GM23248 (cell line): ENCODE measurements at regions not wholly inside any gene's neighbourhood (a gene's known extent, or its start where the extent isn't known, plus 50 kb on each side); places are given as distances from the start of the nearest gene placed in this dataset.
A peak's percentile ranks its signal among the peaks of the same experiment; 100 is the strongest.

Experiments
- DNase-seq: peaks from one replicate; pipeline ENCODE4 v3.0.0-alpha.2; 2015
- H2AFZ ChIP-seq: fragments of 200-600 bp; sonication (generic); 2 replicates; pipeline ENCODE4 v1.6.1; 2016; ENCODE audit warnings: antibody characterized with exemption
- H3F3A ChIP-seq: fragments of 200-600 bp; sonication (generic); 2 replicates; pipeline ENCODE4 v1.6.1; 2016; ENCODE audit warnings: mild to moderate bottlenecking, antibody characterized with exemption, mixed run types; ENCODE audit not compliant: insufficient read depth
- H3K27ac ChIP-seq: fragments of 200-600 bp; sonication (generic); 2 replicates; pipeline ENCODE4 v1.5.1; 2016; ENCODE audit warnings: mild to moderate bottlenecking
- H3K27me3 ChIP-seq: fragments of 200-600 bp; sonication (generic); replicated peaks from 2 replicates; pipeline ENCODE4 v1.6.1; 2016; ENCODE audit warnings: mild to moderate bottlenecking; ENCODE audit not compliant: insufficient read depth
- H3K36me3 ChIP-seq: fragments of 200-600 bp; sonication (generic); 2 replicates; pipeline ENCODE4 v1.6.1; 2016; ENCODE audit warnings: low read depth, mild to moderate bottlenecking
- H3K4me1 ChIP-seq: fragments of 200-600 bp; sonication (generic); 2 replicates; pipeline ENCODE4 v1.6.1; 2016; ENCODE audit warnings: mild to moderate bottlenecking; ENCODE audit not compliant: insufficient read depth
- H3K4me2 ChIP-seq: fragments of 200-600 bp; sonication (generic); one replicate; pipeline ENCODE4 v1.6.1; 2016; ENCODE audit warnings: mild to moderate bottlenecking; ENCODE audit not compliant: unreplicated experiment
- H3K4me3 ChIP-seq: fragments of 200-600 bp; sonication (generic); 2 replicates; pipeline ENCODE4 v1.5.1; 2016; ENCODE audit warnings: mild to moderate bottlenecking
- H3K79me2 ChIP-seq: fragments of 200-600 bp; sonication (generic); 2 replicates; pipeline ENCODE4 v1.6.1; 2016; ENCODE audit warnings: mild to moderate bottlenecking; ENCODE audit not compliant: insufficient read depth
- H3K9ac ChIP-seq: fragments of 200-600 bp; sonication (generic); 2 replicates; pipeline ENCODE4 v1.6.1; 2016; ENCODE audit warnings: mild to moderate bottlenecking
- H3K9me2 ChIP-seq: fragments of 200-600 bp; sonication (generic); 2 replicates; pipeline ENCODE4 v1.6.1; 2016; ENCODE audit warnings: mixed run types, mild to moderate bottlenecking, moderate library complexity; ENCODE audit not compliant: insufficient read depth
- H3K9me3 ChIP-seq: fragments of 200-600 bp; sonication (generic); one replicate; pipeline ENCODE4 v1.6.1; 2017; ENCODE audit warnings: low read depth
- H4K20me1 ChIP-seq: fragments of 200-600 bp; sonication (generic); 2 replicates; pipeline ENCODE4 v1.6.0; 2016; ENCODE audit not compliant: insufficient read depth
- EZH2 ChIP-seq: fragments of 200-600 bp; sonication (generic); IDR thresholded peaks from 2 replicates; pipeline ENCODE4 v1.6.1; 2018; ENCODE audit warnings: antibody characterized with exemption, mild to moderate bottlenecking; ENCODE audit not compliant: insufficient read depth, poor library complexity, severe bottlenecking
- EZH2phosphoT487 ChIP-seq: fragments of 200-600 bp; sonication (generic); IDR thresholded peaks from 2 replicates; pipeline ENCODE4 v1.6.1; 2018; ENCODE audit warnings: antibody characterized with exemption, moderate library complexity, mild to moderate bottlenecking, low read depth; ENCODE audit not compliant: insufficient read depth
- WGBS, 2 experiments: methylation state at CpG; one replicate each; pipeline ENCODE4 v1.1.6; 2015 to 2017; ENCODE audit warnings: low lambda C conversion rate in 2 of 2, low coverage in 1 of 2; ENCODE audit errors: missing lambda C conversion rate in 2 of 2; 5-methylcytosine and 5-hydroxymethylcytosine counted together
- in situ Hi-C: fragments of 300-500 bp; cut with MboI; formaldehyde crosslinking; loops from 2 replicates; pipeline ENCODE4 v1.15.0; 2020

GRCh38 chr4:147366164-147366563, 114.7 kb upstream of the EDNRA start:
- Histone ChIP-seq H3K4me2 (no peak overlapping the region), H2AFZ (no peak overlapping the region), H3K9me2 (no peaks in the 10 kb centered on the region), H3K36me3 (no peaks in the 10 kb centered on the region), H3F3A (peaks cover 20% of the 10 kb centered on the region), H3K9me3 (no peaks in the 10 kb centered on the region), H3K4me1 (peaks cover 41% of the 10 kb centered on the region), H3K9ac (no peak overlapping the region), H4K20me1 (no peaks in the 10 kb centered on the region), H3K27ac (no peak overlapping the region), H3K79me2 (no peaks in the 10 kb centered on the region), H3K27me3 (no peaks in the 10 kb centered on the region), H3K4me3 (no peak overlapping the region)
- WGBS, 2 experiments: 67 to 69% methylated on average over 3 of the region's 3 CpGs
- in situ Hi-C loops: no loop called here
- DNase-seq: peak; percentile 15
- no peak for TF ChIP-seq EZH2phosphoT487
- no peak for TF ChIP-seq EZH2

- H3K27ac ChIP-seq: no peak overlapping the region
- TF ChIP-seq EZH2phosphoT487 (no peak), EZH2 (no peak)
- no peak for DNase-seq
- no peaks in the 10 kb centered on the region for H3K27me3 ChIP-seq
- no peak overlapping the region for H3K4me2 ChIP-seq
- peaks cover 39% of the 10 kb centered on the region for H3K4me1 ChIP-seq
- no peak overlapping the region for H2AFZ ChIP-seq
- H3K4me3 ChIP-seq: no peak overlapping the region
- H4K20me1 ChIP-seq: no peaks in the 10 kb centered on the region
- no peaks in the 10 kb centered on the region for H3K79me2 ChIP-seq
- no peak overlapping the region for H3K9ac ChIP-seq
- H3K36me3 ChIP-seq: no peaks in the 10 kb centered on the region
- no peaks in the 10 kb centered on the region for H3K9me3 ChIP-seq
- peaks cover 19% of the 10 kb centered on the region for H3F3A ChIP-seq
- H3K9me2 ChIP-seq: no peaks in the 10 kb centered on the region
- in situ Hi-C loops: no loop called here
These were observed 113.0 kb upstream of the EDNRA start for GRCh38 chr4:147367891-147368290.

- Histone ChIP-seq H3K9me3 (no peaks in the 10 kb centered on the region), H3K27me3 (no peaks in the 10 kb centered on the region), H3K27ac (no peak overlapping the region), H2AFZ (no peak overlapping the region), H3K9me2 (no peaks in the 10 kb centered on the region), H3K9ac (no peak overlapping the region), H3F3A (peaks cover 19% of the 10 kb centered on the region), H4K20me1 (no peaks in the 10 kb centered on the region), H3K79me2 (no peaks in the 10 kb centered on the region), H3K4me2 (no peak overlapping the region), H3K4me3 (no peak overlapping the region), H3K4me1 (peaks cover 39% of the 10 kb centered on the region), H3K36me3 (no peaks in the 10 kb centered on the region)
- peak; percentile 53 for DNase-seq
- TF ChIP-seq EZH2phosphoT487: no peak
- TF ChIP-seq EZH2: no peak
- in situ Hi-C loops: no loop called here
These were observed 111.9 kb upstream of the EDNRA start for GRCh38 chr4:147368948-147369347.

GRCh38 chr4:147370473-147370872, 110.4 kb upstream of the EDNRA start:
- Histone ChIP-seq H3K4me2 (no peak overlapping the region), H3K79me2 (no peaks in the 10 kb centered on the region), H3F3A (peaks cover 19% of the 10 kb centered on the region), H3K27me3 (no peaks in the 10 kb centered on the region), H3K4me1 (peaks cover 39% of the 10 kb centered on the region), H2AFZ (peak overlapping the region; percentile 46), H3K9me3 (no peaks in the 10 kb centered on the region), H3K9ac (no peak overlapping the region), H3K36me3 (no peaks in the 10 kb centered on the region), H3K9me2 (no peaks in the 10 kb centered on the region), H4K20me1 (no peaks in the 10 kb centered on the region), H3K27ac (no peak overlapping the region), H3K4me3 (no peak overlapping the region)
- 91 to 92% methylated on average over 2 of the region's 2 CpGs for WGBS, 2 experiments
- in situ Hi-C loops: no loop called here
- DNase-seq: peak; percentile 11
- TF ChIP-seq EZH2 (no peak), EZH2phosphoT487 (no peak)

GRCh38 chr4:147370881-147371280, 110.0 kb upstream of the EDNRA start:
- H3K27me3 ChIP-seq: no peaks in the 10 kb centered on the region
- WGBS, 2 experiments: 96 to 97% methylated on average over 2 of the region's 2 CpGs
- DNase-seq: no peak

More at GRCh38 chr4:147370881-147371280, 110.0 kb upstream of the EDNRA start:
- Histone ChIP-seq H3K4me2 (no peak overlapping the region), H3K36me3 (no peaks in the 10 kb centered on the region), H3K9me3 (no peaks in the 10 kb centered on the region), H3K27ac (no peak overlapping the region), H3K4me3 (no peak overlapping the region), H3K4me1 (peaks cover 39% of the 10 kb centered on the region), H3K9me2 (no peaks in the 10 kb centered on the region), H3K79me2 (no peaks in the 10 kb centered on the region), H4K20me1 (no peaks in the 10 kb centered on the region), H3K9ac (no peak overlapping the region), H3F3A (peaks cover 19% of the 10 kb centered on the region), H2AFZ (no peak overlapping the region)
- TF ChIP-seq EZH2: no peak
- in situ Hi-C loops: no loop called here
